Left ventricle myocardium inferior (tissue), 1 donor: ENCODE measurements at regions not wholly inside any gene's neighbourhood (a gene's known extent, or its start where the extent isn't known, plus 50 kb on each side); places are given as distances from the start of the nearest gene placed in this dataset.

Experiments
- DNase-seq: peaks from one replicate; pipeline ENCODE4 v3.0.0-alpha.2; 2020
- H3K27ac ChIP-seq: fragments of 200-600 bp; replicated peaks from 2 replicates; pipeline ENCODE4 v1.8.0; 2021
- H3K27me3 ChIP-seq: fragments of 200-600 bp; 2 replicates; pipeline ENCODE4 v1.8.0; 2021; ENCODE audit warnings: low read depth
- H3K36me3 ChIP-seq: fragments of 200-600 bp; 2 replicates; pipeline ENCODE4 v1.8.0; 2021
- H3K4me1 ChIP-seq: fragments of 200-600 bp; 2 replicates; pipeline ENCODE4 v1.8.0; 2021
- H3K4me3 ChIP-seq: fragments of 200-600 bp; 2 replicates; pipeline ENCODE4 v1.8.0; 2021; ENCODE audit warnings: mild to moderate bottlenecking, moderate library complexity
- H3K9me3 ChIP-seq: fragments of 200-600 bp; replicated peaks from 2 replicates; pipeline ENCODE4 v1.8.0; 2021
- intact Hi-C: fragments of 100-400 bp; cut with micrococcal nuclease; formaldehyde crosslinking; loops from one replicate; pipeline ENCODE4 v1.11.0; 2022
- TF ChIP-seq, protein P1 (sequence below): fragments of 200-600 bp; IDR thresholded peaks from 2 replicates; pipeline ENCODE4 v1.8.0; 2021; ENCODE audit warnings: antibody characterized with exemption, mild to moderate bottlenecking, borderline replicate concordance
- donor health status: DM: no; HTN: yes; CAD: no; lungs with severe emphysema.

DNA sequence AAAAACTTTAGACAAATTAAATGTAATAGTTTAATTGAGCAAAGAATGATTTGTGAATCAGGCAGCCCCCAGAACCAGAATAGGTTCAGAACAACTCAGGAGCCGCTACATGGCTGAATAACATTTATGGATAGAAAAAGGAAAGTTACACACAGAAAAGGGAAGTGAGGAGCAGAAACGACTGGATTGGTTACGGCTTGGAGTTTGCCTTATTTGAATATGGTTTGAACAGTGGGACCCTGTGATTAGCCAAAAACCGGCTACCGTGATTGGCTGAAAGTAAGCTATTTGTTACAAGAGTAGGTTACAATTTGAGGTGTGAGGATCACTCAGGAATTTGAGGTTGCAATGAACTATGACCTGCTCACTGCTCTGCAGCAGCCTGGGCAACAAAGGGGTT lies 1139.8 kb downstream of the CDH11 start:
- TF ChIP-seq, protein P1, sequence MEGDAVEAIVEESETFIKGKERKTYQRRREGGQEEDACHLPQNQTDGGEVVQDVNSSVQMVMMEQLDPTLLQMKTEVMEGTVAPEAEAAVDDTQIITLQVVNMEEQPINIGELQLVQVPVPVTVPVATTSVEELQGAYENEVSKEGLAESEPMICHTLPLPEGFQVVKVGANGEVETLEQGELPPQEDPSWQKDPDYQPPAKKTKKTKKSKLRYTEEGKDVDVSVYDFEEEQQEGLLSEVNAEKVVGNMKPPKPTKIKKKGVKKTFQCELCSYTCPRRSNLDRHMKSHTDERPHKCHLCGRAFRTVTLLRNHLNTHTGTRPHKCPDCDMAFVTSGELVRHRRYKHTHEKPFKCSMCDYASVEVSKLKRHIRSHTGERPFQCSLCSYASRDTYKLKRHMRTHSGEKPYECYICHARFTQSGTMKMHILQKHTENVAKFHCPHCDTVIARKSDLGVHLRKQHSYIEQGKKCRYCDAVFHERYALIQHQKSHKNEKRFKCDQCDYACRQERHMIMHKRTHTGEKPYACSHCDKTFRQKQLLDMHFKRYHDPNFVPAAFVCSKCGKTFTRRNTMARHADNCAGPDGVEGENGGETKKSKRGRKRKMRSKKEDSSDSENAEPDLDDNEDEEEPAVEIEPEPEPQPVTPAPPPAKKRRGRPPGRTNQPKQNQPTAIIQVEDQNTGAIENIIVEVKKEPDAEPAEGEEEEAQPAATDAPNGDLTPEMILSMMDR: no peak
- Histone ChIP-seq H3K27ac (no peak overlapping the region), H3K4me1 (no peaks in the 10 kb centered on the region), H3K36me3 (no peaks in the 10 kb centered on the region), H3K9me3 (peaks cover 4% of the 10 kb centered on the region), H3K27me3 (no peaks in the 10 kb centered on the region), H3K4me3 (no peak overlapping the region)
- DNase-seq: no peak
- intact Hi-C loops: no loop called here

DNA sequence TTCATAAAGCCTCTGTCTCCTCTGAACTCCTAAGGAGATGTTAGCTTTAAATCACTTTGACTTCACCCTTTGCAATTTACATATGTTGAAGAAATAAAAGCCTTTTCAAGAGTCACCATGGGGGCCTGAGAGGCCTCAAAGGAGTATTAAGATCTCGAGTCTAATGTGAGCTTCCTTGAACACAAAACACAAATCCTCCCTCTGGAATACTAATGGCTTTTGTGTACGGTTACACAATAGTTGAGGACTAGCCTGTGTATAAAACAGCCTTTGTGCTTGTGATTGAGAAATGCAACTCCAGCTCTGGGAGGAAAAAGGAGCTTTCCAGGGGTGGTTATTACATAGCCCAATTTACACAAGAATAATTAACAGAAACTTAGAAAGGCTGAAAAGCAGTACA lies 1140.2 kb downstream of the CDH11 start:
- Histone ChIP-seq H3K36me3 (no peaks in the 10 kb centered on the region), H3K9me3 (peaks cover 4% of the 10 kb centered on the region), H3K4me1 (no peaks in the 10 kb centered on the region), H3K4me3 (no peak overlapping the region), H3K27ac (no peak overlapping the region), H3K27me3 (no peaks in the 10 kb centered on the region)
- intact Hi-C loops: no loop called here
- DNase-seq: no peak
- TF ChIP-seq, protein P1: no peak

DNA sequence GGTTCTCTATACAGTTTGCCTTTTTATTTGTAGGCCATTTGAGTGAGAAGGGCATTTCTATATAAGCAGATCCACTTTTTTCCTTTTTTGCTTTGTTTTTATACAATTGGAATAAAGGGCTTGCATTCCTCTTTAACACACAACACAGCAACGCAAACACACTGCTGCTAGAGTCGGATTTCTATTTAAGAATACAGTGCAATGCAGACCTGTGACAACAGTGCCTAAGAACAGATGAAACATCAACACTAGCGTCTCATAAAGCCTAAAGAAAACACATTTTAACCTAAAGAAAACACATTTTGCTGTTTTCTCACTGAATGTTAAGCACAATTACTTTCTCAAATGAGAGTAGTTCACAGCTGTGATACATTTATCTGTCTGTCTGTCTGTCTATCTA lies 1141.1 kb downstream of the CDH11 start:
- no peak for DNase-seq
- H3K9me3 ChIP-seq: peaks cover 4% of the 10 kb centered on the region
- TF ChIP-seq, protein P1: no peak
- H3K36me3 ChIP-seq: no peaks in the 10 kb centered on the region
- H3K4me3 ChIP-seq: no peak overlapping the region
- H3K27ac ChIP-seq: no peak overlapping the region
- H3K4me1 ChIP-seq: no peaks in the 10 kb centered on the region
- intact Hi-C loops: no loop called here
- H3K27me3 ChIP-seq: no peaks in the 10 kb centered on the region

DNA sequence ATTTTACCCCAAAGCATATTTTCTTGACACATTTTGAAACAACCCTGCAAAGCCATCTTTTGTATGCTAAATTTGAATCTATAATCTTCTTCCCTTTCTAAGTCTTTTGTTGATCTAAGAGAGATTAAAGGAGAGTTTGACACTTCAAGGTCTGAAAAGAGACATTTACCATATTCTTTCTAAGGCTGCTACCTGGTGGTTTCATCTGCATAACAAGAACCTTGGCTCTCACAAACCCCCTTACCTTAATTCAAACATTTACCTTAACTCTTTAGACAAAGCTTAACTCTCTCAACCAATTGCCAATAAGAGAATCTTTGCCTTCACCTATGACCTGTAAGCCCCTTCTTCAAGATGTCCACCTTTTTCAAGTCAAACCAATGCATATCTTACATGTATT lies 1143.6 kb downstream of the CDH11 start:
- H3K4me3 ChIP-seq: no peak overlapping the region
- no peaks in the 10 kb centered on the region for H3K36me3 ChIP-seq
- no peak overlapping the region for H3K27ac ChIP-seq
- no peaks in the 10 kb centered on the region for H3K27me3 ChIP-seq
- intact Hi-C loops: no loop called here
- peaks cover 4% of the 10 kb centered on the region for H3K9me3 ChIP-seq
- no peaks in the 10 kb centered on the region for H3K4me1 ChIP-seq
- no peak for DNase-seq
- TF ChIP-seq, protein P1: no peak

DNA sequence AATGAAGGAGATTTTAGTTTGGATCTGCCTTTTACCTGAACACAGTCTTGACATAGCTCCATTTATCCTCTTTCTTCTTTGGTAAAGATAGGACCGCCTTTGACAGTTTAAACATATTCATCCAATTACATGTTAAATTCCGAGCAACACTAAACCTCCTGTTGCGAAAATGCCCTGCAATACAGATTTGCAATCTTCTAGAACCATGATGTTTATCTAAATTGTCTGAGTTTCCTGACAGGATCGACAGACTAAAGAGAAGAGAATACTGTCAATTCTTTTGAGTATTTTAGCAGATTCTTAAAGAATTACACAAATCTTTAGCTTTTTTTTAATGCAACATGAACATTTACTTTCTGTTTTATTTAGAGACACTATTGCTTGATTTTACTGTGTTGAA lies 1145.5 kb downstream of the CDH11 start:
- H3K4me3 ChIP-seq: no peak overlapping the region
- no peaks in the 10 kb centered on the region for H3K4me1 ChIP-seq
- H3K27me3 ChIP-seq: no peaks in the 10 kb centered on the region
- no peak overlapping the region for H3K27ac ChIP-seq
- no peaks in the 10 kb centered on the region for H3K36me3 ChIP-seq
- intact Hi-C loops: no loop called here
- DNase-seq: no peak
- TF ChIP-seq, protein P1: no peak
- H3K9me3 ChIP-seq: peaks cover 4% of the 10 kb centered on the region

DNA sequence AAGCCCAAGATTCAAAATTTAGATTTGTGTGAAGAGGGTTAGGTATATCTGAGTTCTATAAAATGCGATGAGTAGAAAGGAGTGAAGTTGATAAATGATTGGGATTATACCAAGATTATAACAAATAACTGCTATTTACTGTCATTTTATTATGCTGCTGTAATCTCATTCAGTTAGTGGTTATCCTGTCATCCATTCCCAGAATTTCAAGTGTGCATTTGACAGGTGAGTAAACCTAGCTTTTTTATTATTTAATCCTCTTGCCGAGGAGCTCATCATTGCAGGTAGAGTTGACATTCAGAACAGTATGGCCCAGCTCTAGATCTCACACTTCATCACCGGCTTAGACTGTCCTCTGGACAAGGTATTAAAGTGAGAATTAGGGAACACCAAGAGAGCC lies 1146.2 kb downstream of the CDH11 start:
- Histone ChIP-seq H3K9me3 (peaks cover 4% of the 10 kb centered on the region), H3K27me3 (no peaks in the 10 kb centered on the region), H3K36me3 (no peaks in the 10 kb centered on the region), H3K4me3 (no peak overlapping the region), H3K4me1 (no peaks in the 10 kb centered on the region), H3K27ac (no peak overlapping the region)
- TF ChIP-seq, protein P1: no peak
- DNase-seq: no peak
- intact Hi-C loops: no loop called here
